GM18498 (cell line): ENCODE measurements at regions not wholly inside any gene's neighbourhood (a gene's known extent, or its start where the extent isn't known, plus 50 kb on each side); places are given as distances from the start of the nearest gene placed in this dataset.
"Not testable (repeated sequence)": the region's sequence is repeated elsewhere in the genome, so short reads cannot be mapped to it uniquely, and the experiment has no call there.

Experiments
- ATAC-seq: cut with Tn5 transposase; IDR thresholded peaks from one replicate; pipeline ENCODE4 v1.9.1; 2021; ENCODE audit warnings: mild to moderate bottlenecking, moderate library complexity; ENCODE audit not compliant: unreplicated experiment

- no peak for ATAC-seq
Measured at GRCh38 chr5:18496041-18496440, 861.8 kb downstream of the TAF11L14 start.

GRCh38 chr5:18497089-18497488 is 862.8 kb downstream of the TAF11L14 start:
- ATAC-seq, result no peak

GRCh38 chr5:18503797-18504328 is 869.6 kb downstream of the TAF11L14 start:
- no peak for ATAC-seq

- no peak for ATAC-seq
Measured at GRCh38 chr5:18507114-18507513, 872.9 kb downstream of the TAF11L14 start.

GRCh38 chr5:18517641-18518380 is 883.6 kb downstream of the TAF11L14 start:
- no peak for ATAC-seq

- no peak for ATAC-seq
Measured at GRCh38 chr5:18523380-18523779, 889.1 kb downstream of the TAF11L14 start.

GRCh38 chr5:18526792-18527405 is 892.6 kb downstream of the TAF11L14 start:
- ATAC-seq, result no peak

GRCh38 chr5:18533137-18533536 is 898.9 kb downstream of the TAF11L14 start:
- ATAC-seq, result no peak

- ATAC-seq, result no peak
Measured at GRCh38 chr5:18534119-18534518, 899.9 kb downstream of the TAF11L14 start.

GRCh38 chr5:18535753-18536152 is 901.5 kb downstream of the TAF11L14 start:
- ATAC-seq, result not testable (repeated sequence)

- ATAC-seq, result no peak
Measured at GRCh38 chr5:18544421-18544820, 910.2 kb downstream of the TAF11L14 start.

GRCh38 chr5:18546591-18546990 is 912.3 kb downstream of the TAF11L14 start:
- no peak for ATAC-seq

- ATAC-seq, result no peak
Measured at GRCh38 chr5:18551716-18552115, 917.5 kb downstream of the TAF11L14 start.

GRCh38 chr5:18553269-18553668 is 919.0 kb downstream of the TAF11L14 start:
- no peak for ATAC-seq

- ATAC-seq, result no peak
Measured at GRCh38 chr5:18560602-18561001, 926.3 kb downstream of the TAF11L14 start.

- no peak for ATAC-seq
Measured at GRCh38 chr5:18563853-18564252, 929.6 kb downstream of the TAF11L14 start.

GRCh38 chr5:18566671-18567070 is 932.4 kb downstream of the TAF11L14 start:
- no peak for ATAC-seq

- ATAC-seq, result no peak
Measured at GRCh38 chr5:18576586-18576985, 942.3 kb downstream of the TAF11L14 start.

GRCh38 chr5:18601185-18601584 is 966.9 kb downstream of the TAF11L14 start:
- no peak for ATAC-seq

GRCh38 chr5:18602402-18602801 is 968.1 kb downstream of the TAF11L14 start:
- no peak for ATAC-seq

GRCh38 chr5:18605186-18605585 is 970.9 kb downstream of the TAF11L14 start:
- no peak for ATAC-seq

- no peak for ATAC-seq
Measured at GRCh38 chr5:18607570-18607969, 973.3 kb downstream of the TAF11L14 start.
